ENCODE measurements at regions not wholly inside any gene's neighbourhood (a gene's known extent, or its start where the extent isn't known, plus 50 kb on each side); places are given as distances from the start of the nearest gene placed in this dataset.

GRCh38 chr12:115020091-115020490 lies 336.1 kb upstream of the TBX3 start:
- TF ChIP-seq ZNF565 (CRISPR knock-in tag; conservative IDR thresholded peaks at IDR 0.05; ENCODE audit: low read depth) = peak; percentile 94
- no peak for TF ChIP-seq GLIS3 (CRISPR knock-in tag; IDR thresholded peaks at IDR 0.05)
- no peak for TF ChIP-seq TSHZ2 (CRISPR knock-in tag; IDR thresholded peaks at IDR 0.05)
- no peak for TF ChIP-seq PPARA (CRISPR knock-in tag; IDR thresholded peaks at IDR 0.05; ENCODE audit: borderline replicate concordance)
- ATAC-seq = no peak

- TF ChIP-seq ZNF70 (CRISPR knock-in tag; IDR thresholded peaks at IDR 0.05) (no peak), PPARA (CRISPR knock-in tag; IDR thresholded peaks at IDR 0.05; ENCODE audit: borderline replicate concordance) (no peak), ZFP30 (CRISPR knock-in tag; IDR thresholded peaks at IDR 0.05) (no peak), GLIS3 (CRISPR knock-in tag; IDR thresholded peaks at IDR 0.05) (no peak), ISL1 (CRISPR knock-in tag; IDR thresholded peaks at IDR 0.05) (no peak), PATZ1 (CRISPR knock-in tag; IDR thresholded peaks at IDR 0.05; ENCODE audit: borderline replicate concordance) (no peak), RARB (CRISPR knock-in tag; IDR thresholded peaks at IDR 0.05) (no peak), CSDC2 (CRISPR knock-in tag; IDR thresholded peaks at IDR 0.05) (no peak), OSR1 (CRISPR knock-in tag; IDR thresholded peaks at IDR 0.05) (no peak), TSHZ2 (CRISPR knock-in tag; IDR thresholded peaks at IDR 0.05) (no peak), BACH2 (CRISPR knock-in tag; IDR thresholded peaks at IDR 0.05; ENCODE audit: borderline replicate concordance) (no peak), ARNTL (CRISPR knock-in tag; IDR thresholded peaks at IDR 0.05; ENCODE audit: borderline replicate concordance, low read depth) (no peak), POU6F1 (CRISPR knock-in tag; IDR thresholded peaks at IDR 0.05; ENCODE audit: borderline replicate concordance, low read depth) (no peak), CREB5 (CRISPR knock-in tag; IDR thresholded peaks at IDR 0.05; ENCODE audit: low read depth) (no peak), ZC3H10 (CRISPR knock-in tag; IDR thresholded peaks at IDR 0.05) (no peak), ZFP3 (CRISPR knock-in tag; IDR thresholded peaks at IDR 0.05) (no peak)
- ATAC-seq = no peak
Measured at GRCh38 chr12:115017346-115017745, 333.4 kb upstream of the TBX3 start.

- peak; percentile 38; the same call in 1 of the 3 replicates for ATAC-seq
- TF ChIP-seq TSHZ2 (CRISPR knock-in tag; IDR thresholded peaks at IDR 0.05) = peak; percentile 70
- TF ChIP-seq ZFP30 (CRISPR knock-in tag; IDR thresholded peaks at IDR 0.05) = peak; percentile 12; the same call in 1 of the 2 replicates
- TF ChIP-seq TCF4 (CRISPR knock-in tag; IDR thresholded peaks at IDR 0.05; ENCODE audit: borderline replicate concordance) = peak; percentile 89
- TF ChIP-seq POU6F1 (CRISPR knock-in tag; IDR thresholded peaks at IDR 0.05; ENCODE audit: borderline replicate concordance, low read depth) = no peak
- peak; percentile 68 for TF ChIP-seq PATZ1 (CRISPR knock-in tag; IDR thresholded peaks at IDR 0.05; ENCODE audit: borderline replicate concordance)
Measured at GRCh38 chr12:115013236-115013981, 329.4 kb upstream of the TBX3 start.
